Body of pancreas (tissue), 4 donors: ENCODE measurements at regions not wholly inside any gene's neighbourhood (a gene's known extent, or its start where the extent isn't known, plus 50 kb on each side); places are given as distances from the start of the nearest gene placed in this dataset.

ENCODE experiments used
- POLR2A ChIP-seq, 3 donors: fragments of 450-650 bp; IDR thresholded peaks; one replicate each; pipeline ENCODE4 v1.6.1; 2016; ENCODE audit warnings: antibody characterized with exemption in 3 of 3, mild to moderate bottlenecking in 2 of 3
- TF ChIP-seq, protein P1 (sequence below), 7 experiments: fragments of 450-650 bp in 4 of 7; fragments of 200-600 bp in 3 of 7; sonication (generic) in 3 of 7; IDR thresholded peaks; one replicate each; pipeline ENCODE4 v1.5.1; 2016 to 2019; ENCODE audit warnings: antibody characterized with exemption in 7 of 7

DNA sequence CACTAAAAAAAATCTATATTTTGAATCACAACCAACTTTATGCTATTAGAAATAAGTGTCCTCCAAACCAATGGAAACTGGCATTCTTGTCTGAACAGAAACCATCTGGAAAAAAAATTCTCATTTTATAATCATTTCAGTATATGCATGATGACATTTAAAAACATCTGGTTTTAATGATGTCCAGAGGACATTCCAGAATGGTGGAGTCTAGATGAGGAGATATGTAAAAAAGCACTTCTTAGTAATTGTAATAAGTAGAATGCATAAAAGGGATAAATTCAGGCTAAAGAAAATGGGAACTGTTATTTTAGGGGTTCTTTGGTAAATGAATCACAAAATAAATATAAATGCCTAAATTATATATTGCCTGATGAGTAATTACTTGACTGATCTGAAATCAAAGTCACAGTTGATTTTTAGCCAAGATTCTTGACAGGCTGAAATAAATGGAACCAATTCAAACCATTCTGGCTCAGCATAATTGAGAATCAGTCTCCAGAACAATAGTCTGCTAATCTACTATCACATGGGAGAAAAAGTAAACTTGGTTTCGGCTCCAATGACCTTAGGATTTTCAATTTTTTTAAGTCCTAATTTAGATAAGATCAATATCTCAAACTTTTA, 636.6 kb downstream of the FAT4 start:
- TF ChIP-seq, protein P1, sequence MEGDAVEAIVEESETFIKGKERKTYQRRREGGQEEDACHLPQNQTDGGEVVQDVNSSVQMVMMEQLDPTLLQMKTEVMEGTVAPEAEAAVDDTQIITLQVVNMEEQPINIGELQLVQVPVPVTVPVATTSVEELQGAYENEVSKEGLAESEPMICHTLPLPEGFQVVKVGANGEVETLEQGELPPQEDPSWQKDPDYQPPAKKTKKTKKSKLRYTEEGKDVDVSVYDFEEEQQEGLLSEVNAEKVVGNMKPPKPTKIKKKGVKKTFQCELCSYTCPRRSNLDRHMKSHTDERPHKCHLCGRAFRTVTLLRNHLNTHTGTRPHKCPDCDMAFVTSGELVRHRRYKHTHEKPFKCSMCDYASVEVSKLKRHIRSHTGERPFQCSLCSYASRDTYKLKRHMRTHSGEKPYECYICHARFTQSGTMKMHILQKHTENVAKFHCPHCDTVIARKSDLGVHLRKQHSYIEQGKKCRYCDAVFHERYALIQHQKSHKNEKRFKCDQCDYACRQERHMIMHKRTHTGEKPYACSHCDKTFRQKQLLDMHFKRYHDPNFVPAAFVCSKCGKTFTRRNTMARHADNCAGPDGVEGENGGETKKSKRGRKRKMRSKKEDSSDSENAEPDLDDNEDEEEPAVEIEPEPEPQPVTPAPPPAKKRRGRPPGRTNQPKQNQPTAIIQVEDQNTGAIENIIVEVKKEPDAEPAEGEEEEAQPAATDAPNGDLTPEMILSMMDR (IDR thresholded peaks at IDR 0.05): no peak
- TF ChIP-seq POLR2A (IDR thresholded peaks at IDR 0.05): no peak
